Activated CD8-positive, alpha-beta memory T cell treated with anti-CD3 and anti-CD28 coated beads, Interleukin-2, amount 10 ng/mL, durations not matched to agents 7 days and 5 days (primary cell): ENCODE measurements at regions not wholly inside any gene's neighbourhood (a gene's known extent, or its start where the extent isn't known, plus 50 kb on each side); places are given as distances from the start of the nearest gene placed in this dataset.

ENCODE experiments used
- ATAC-seq: fragments of 150-1000 bp; cut with Tn5 transposase; one replicate; pipeline ENCODE4 v1.10.0; 2021; ENCODE audit warnings: moderate library complexity
- CTCF ChIA-PET: fragments of 350-600 bp; sonication (Branson Sonifier 250); formaldehyde crosslinking; loops from one replicate; lab custom pipeline; 2021; ENCODE audit warnings: antibody characterized with exemption; lab: Charles Lee
- DNase-seq: peaks from one replicate; pipeline ENCODE4 v3.0.0-alpha.2; 2020
- H3K27ac Mint-ChIP-seq: one replicate; pipeline ENCODE4 v1.8.0; 2021; ENCODE audit warnings: mild to moderate bottlenecking, mixed read lengths
- H3K27me3 Mint-ChIP-seq: one replicate; pipeline ENCODE4 v1.8.0; 2021; ENCODE audit warnings: mixed read lengths
- H3K36me3 Mint-ChIP-seq: one replicate; pipeline ENCODE4 v1.8.0; 2021; ENCODE audit warnings: mild to moderate bottlenecking, mixed read lengths
- H3K4me1 Mint-ChIP-seq: one replicate; pipeline ENCODE4 v1.8.0; 2021; ENCODE audit warnings: mixed read lengths
- H3K4me3 Mint-ChIP-seq: one replicate; pipeline ENCODE4 v1.8.0; 2021; ENCODE audit warnings: mild to moderate bottlenecking, moderate library complexity, mixed read lengths
- H3K9me3 Mint-ChIP-seq: one replicate; pipeline ENCODE4 v1.8.0; 2022; ENCODE audit warnings: low read depth, mixed read lengths

GRCh38 chr5:54733101-54733500 is 215.5 kb downstream of the SNX18 start:
- Mint-ChIP-seq H3K27ac (no peak overlapping the region), H3K4me3 (no peak overlapping the region), H3K9me3 (peaks cover 3% of the 10 kb centered on the region), H3K27me3 (peaks cover 2% of the 10 kb centered on the region), H3K4me1 (peaks cover 3% of the 10 kb centered on the region), H3K36me3 (peaks cover 2% of the 10 kb centered on the region)
- CTCF ChIA-PET, result interaction anchor here (0.7 to 2.4 kb wide), 3 partner anchors 9 to 22 kb away, joined by 3 to 8 read pairs (median 3); no protein-coding TSS in a partner anchor
- ATAC-seq (no peak), DNase-seq (no peak)

DNA sequence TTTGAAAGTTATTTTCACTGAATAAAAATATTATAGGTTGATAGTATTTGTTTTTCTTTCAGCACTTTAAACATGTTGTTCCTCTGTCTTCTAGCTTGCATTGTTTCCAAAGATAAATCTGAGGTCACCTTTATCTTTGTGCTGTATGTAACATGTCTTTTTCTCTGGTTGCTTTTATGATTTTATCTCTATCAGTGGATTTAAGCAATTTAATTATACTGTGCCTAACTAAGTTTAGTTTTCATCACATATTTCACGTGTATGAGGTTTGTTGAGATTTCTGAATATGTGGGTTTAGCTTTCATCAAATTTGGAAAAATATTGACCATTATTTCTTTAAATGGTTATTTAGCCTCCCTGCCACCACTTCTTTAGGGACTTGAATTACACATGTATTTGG is 214.5 kb downstream of the SNX18 start:
- Mint-ChIP-seq H3K4me3 (no peak overlapping the region), H3K4me1 (no peaks in the 10 kb centered on the region), H3K27ac (no peak overlapping the region), H3K27me3 (peaks cover 3% of the 10 kb centered on the region), H3K36me3 (peaks cover 2% of the 10 kb centered on the region), H3K9me3 (peaks cover 3% of the 10 kb centered on the region)
- ATAC-seq (no peak), DNase-seq (no peak)
- CTCF ChIA-PET, result interaction anchor here (1.2 to 2.2 kb wide), 4 partner anchors 11 to 214 kb away, joined by 3 to 6 read pairs (median 5); no protein-coding TSS in a partner anchor

GRCh38 chr5:54728588-54728915 is 211.0 kb downstream of the SNX18 start:
- ATAC-seq, result no peak
- H3K4me1 Mint-ChIP-seq, result no peaks in the 10 kb centered on the region
- no peak for DNase-seq
- no peak overlapping the region for H3K27ac Mint-ChIP-seq
- H3K27me3 Mint-ChIP-seq, result peaks cover 7% of the 10 kb centered on the region
- H3K36me3 Mint-ChIP-seq, result peaks cover 4% of the 10 kb centered on the region
- CTCF ChIA-PET, result no interaction called here
- no peak overlapping the region for H3K4me3 Mint-ChIP-seq
- H3K9me3 Mint-ChIP-seq, result peaks cover 3% of the 10 kb centered on the region

DNA sequence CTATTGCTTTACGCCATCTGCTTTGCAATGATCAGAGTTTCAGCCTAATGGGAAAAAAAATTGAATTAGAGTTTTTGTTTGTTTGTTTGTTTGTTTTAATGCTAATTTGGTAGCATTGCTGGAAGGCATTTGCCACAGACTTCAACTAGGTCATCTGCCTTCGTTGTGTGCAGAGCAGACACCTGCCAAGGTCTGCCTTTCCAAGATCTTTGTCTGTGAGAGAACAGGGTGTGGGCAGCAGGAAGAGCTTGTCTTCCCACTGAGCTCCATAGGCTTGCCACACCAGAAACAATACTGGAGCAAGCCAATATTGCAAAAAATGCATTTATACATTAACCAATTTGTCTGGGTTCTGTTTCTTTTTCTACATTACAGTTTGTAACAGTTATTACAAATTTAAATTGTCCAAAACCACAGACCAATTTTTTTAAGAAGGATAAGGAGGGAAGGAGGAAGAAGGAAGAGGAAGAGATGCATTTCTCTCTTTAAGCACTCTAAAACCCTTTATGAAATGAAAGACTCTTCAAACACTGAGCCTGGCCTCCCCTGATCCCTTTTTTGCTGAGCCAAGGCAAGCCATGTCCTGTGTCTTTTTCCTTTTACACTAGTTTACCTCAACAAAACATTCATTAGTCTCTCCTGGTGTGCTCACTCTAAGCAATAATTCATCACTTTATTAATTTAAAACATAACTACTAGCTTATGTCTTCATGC is 210.5 kb downstream of the SNX18 start:
- no peak overlapping the region for H3K27ac Mint-ChIP-seq
- no peaks in the 10 kb centered on the region for H3K9me3 Mint-ChIP-seq
- H3K36me3 Mint-ChIP-seq, result peaks cover 4% of the 10 kb centered on the region
- no peaks in the 10 kb centered on the region for H3K4me1 Mint-ChIP-seq
- DNase-seq (no peak), ATAC-seq (no peak)
- peaks cover 7% of the 10 kb centered on the region for H3K27me3 Mint-ChIP-seq
- H3K4me3 Mint-ChIP-seq, result no peak overlapping the region
- CTCF ChIA-PET, result no interaction called here

- H3K36me3 Mint-ChIP-seq, result peaks cover 7% of the 10 kb centered on the region
- CTCF ChIA-PET, result interaction anchor here (1.0 to 1.3 kb wide), 3 partner anchors 19 to 142 kb away, joined by 3 read pairs; no protein-coding TSS in a partner anchor
- no peak overlapping the region for H3K27ac Mint-ChIP-seq
- H3K27me3 Mint-ChIP-seq, result peaks cover 7% of the 10 kb centered on the region
- H3K9me3 Mint-ChIP-seq, result peaks cover 2% of the 10 kb centered on the region
- peaks cover under 1% of the 10 kb centered on the region for H3K4me1 Mint-ChIP-seq
- H3K4me3 Mint-ChIP-seq, result no peak overlapping the region
- ATAC-seq (no peak), DNase-seq (no peak)
Measured at GRCh38 chr5:54725391-54726280, 208.1 kb downstream of the SNX18 start.

DNA sequence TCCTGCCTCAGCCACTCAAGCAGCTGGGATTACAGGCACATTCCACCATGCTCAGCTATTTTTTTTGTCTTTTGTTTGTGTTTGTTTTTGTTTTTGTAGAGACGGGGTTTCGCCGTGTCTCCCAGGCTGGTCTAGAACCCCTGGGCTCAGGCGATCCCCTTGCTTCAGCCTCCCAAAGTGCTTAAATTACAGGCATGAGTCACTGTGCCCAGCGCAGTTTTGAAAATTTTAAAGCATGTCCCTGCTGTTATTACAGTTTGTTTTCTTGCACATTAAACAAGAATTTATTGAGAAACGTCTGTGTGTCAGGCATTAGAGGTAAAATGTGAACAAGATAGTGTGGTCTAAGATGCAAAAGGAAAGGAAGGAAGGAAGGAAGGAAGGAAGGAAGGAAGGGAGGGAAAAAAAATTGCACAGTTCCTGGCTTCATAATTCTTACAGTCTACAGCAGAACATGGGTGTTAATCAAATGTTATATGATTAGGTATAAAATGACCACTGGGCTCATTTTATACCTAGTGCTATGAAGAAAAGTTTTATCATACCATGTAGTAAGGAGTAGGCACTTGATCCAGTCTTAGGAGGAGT is 205.4 kb downstream of the SNX18 start:
- CTCF ChIA-PET, result no interaction called here

DNA sequence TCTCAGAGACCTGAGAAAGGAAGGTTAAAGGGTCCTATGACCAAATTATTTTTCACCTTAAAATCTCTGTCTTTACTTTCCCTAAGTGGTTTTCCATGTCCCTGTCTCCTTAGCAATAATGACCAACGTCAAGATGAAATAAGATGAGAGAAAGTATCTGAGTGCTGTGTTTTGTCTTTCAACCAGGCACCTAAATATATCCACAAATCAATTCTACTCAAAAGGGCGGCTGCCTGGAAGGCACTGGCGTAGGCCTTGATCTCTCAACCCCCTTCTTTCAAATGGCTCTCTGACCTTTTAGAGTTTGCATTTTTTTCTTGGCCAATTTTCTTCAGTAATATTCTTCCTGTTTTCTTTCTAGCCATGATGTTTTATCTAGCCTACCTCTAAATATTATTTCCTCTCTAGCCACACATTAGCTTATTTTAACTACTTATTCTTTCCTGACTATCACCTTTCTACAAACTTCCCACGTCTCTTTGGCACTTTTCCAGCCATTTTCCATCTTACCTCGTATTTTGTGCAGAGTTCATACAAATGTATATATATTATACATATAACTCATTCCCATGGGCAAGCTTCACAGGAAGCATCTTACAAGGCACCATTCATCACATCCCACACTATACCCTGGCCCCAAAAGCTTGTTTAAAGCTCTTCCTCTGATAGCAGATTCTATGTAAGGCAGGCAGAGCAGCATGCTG is 204.5 kb downstream of the SNX18 start:
- H3K4me1 Mint-ChIP-seq, result peaks cover 34% of the 10 kb centered on the region
- ATAC-seq, result no peak
- H3K9me3 Mint-ChIP-seq, result peaks cover 2% of the 10 kb centered on the region
- H3K36me3 Mint-ChIP-seq, result peaks cover 14% of the 10 kb centered on the region
- DNase-seq, result no peak
- no peak overlapping the region for H3K4me3 Mint-ChIP-seq
- no peak overlapping the region for H3K27ac Mint-ChIP-seq
- CTCF ChIA-PET, result no interaction called here
- peaks cover 4% of the 10 kb centered on the region for H3K27me3 Mint-ChIP-seq

More for the DNA sequence above, 205.4 kb downstream of the SNX18 start:
- Mint-ChIP-seq H3K9me3 (peaks cover 2% of the 10 kb centered on the region), H3K27me3 (peaks cover 5% of the 10 kb centered on the region), H3K36me3 (peaks cover 11% of the 10 kb centered on the region), H3K4me1 (peaks cover 25% of the 10 kb centered on the region), H3K4me3 (no peak overlapping the region), H3K27ac (no peak overlapping the region)
- DNase-seq (no peak), ATAC-seq (no peak)

DNA sequence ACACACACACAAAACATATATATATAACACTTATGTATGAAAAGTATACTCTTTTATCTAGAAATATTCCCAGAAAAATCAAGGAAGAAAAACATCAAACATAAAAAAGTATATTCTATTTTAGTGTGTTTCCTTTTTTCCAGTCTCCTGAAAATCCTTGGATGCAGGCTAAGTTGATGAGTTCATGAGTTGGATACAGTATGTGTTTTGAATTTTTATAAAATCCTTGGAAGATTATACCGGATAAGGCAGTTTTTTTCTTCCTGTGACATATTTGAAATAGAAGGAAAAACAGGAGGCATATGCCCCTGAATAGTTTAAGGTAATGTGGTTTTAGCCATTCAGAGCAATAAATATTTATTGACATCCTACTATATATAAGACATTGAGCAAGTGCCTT is 203.6 kb downstream of the SNX18 start:
- Mint-ChIP-seq H3K27me3 (no peaks in the 10 kb centered on the region), H3K27ac (no peak overlapping the region), H3K9me3 (peaks cover 4% of the 10 kb centered on the region), H3K4me1 (peaks cover 39% of the 10 kb centered on the region), H3K4me3 (no peak overlapping the region), H3K36me3 (peaks cover 22% of the 10 kb centered on the region)
- ATAC-seq (no peak), DNase-seq (no peak)
- CTCF ChIA-PET, result interaction anchor here (0.7 to 1.4 kb wide), 2 partner anchors 23 to 28 kb away, joined by 3 to 4 read pairs; no protein-coding TSS in a partner anchor

GRCh38 chr5:54720341-54720740 is 202.8 kb downstream of the SNX18 start:
- CTCF ChIA-PET, result interaction anchor here (0.7 to 3.3 kb wide), 5 partner anchors 11 to 203 kb away, joined by 3 to 18 read pairs (median 4); partner anchors contain the start of gene SNX18
- Mint-ChIP-seq H3K27ac (peak overlapping the region; percentile 54), H3K4me3 (no peak overlapping the region), H3K36me3 (peaks cover 28% of the 10 kb centered on the region), H3K27me3 (no peaks in the 10 kb centered on the region), H3K4me1 (peaks cover 39% of the 10 kb centered on the region), H3K9me3 (peaks cover 7% of the 10 kb centered on the region)
- DNase-seq (no peak), ATAC-seq (no peak)

- peaks cover 7% of the 10 kb centered on the region for H3K9me3 Mint-ChIP-seq
- ATAC-seq (peak; percentile 31), DNase-seq (no peak)
- H3K36me3 Mint-ChIP-seq, result peaks cover 31% of the 10 kb centered on the region
- peak overlapping the region; percentile 54 for H3K27ac Mint-ChIP-seq
- CTCF ChIA-PET, result interaction anchor here (1.1 to 3.3 kb wide), 6 partner anchors 12 to 202 kb away, joined by 3 to 18 read pairs (median 5); partner anchors contain the start of gene SNX18
- peaks cover 39% of the 10 kb centered on the region for H3K4me1 Mint-ChIP-seq
- H3K27me3 Mint-ChIP-seq, result no peaks in the 10 kb centered on the region
- H3K4me3 Mint-ChIP-seq, result no peak overlapping the region
Measured at GRCh38 chr5:54719384-54720283, 202.1 kb downstream of the SNX18 start.

DNA sequence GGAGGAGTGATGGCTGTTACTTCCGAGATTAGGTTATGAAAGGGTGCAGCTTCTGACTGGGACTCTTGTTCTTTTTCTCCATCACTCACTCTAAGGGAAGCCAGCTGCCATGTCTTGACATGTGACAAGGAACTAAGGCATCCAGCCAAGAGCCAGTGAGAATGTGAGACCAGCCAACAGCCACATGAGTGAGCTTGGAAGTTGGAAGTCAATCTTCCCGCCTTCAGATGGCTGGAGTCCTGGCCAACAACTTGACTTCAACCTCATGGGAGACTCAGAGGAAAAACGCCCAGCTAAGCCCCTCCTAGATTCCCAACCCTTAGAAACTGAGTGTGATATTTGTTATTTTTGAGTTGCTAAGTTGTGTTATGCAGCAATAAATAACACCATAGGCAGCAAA is 201.1 kb downstream of the SNX18 start:
- ATAC-seq (no peak), DNase-seq (no peak)
- CTCF ChIA-PET, result interaction anchor here (1.9 to 3.3 kb wide), 4 partner anchors 13 to 201 kb away, joined by 4 to 18 read pairs (median 6); partner anchors contain the start of gene SNX18
- peaks cover 9% of the 10 kb centered on the region for H3K9me3 Mint-ChIP-seq
- peaks cover 39% of the 10 kb centered on the region for H3K4me1 Mint-ChIP-seq
- H3K27me3 Mint-ChIP-seq, result no peaks in the 10 kb centered on the region
- H3K27ac Mint-ChIP-seq, result peak overlapping the region; percentile 87
- H3K36me3 Mint-ChIP-seq, result peaks cover 36% of the 10 kb centered on the region
- H3K4me3 Mint-ChIP-seq, result no peak overlapping the region

- H3K27me3 Mint-ChIP-seq, result no peaks in the 10 kb centered on the region
- CTCF ChIA-PET, result interaction anchor here (1.0 to 3.3 kb wide), 4 partner anchors 26 to 200 kb away, joined by 3 to 18 read pairs (median 4); partner anchors contain the start of gene SNX18
- H3K36me3 Mint-ChIP-seq, result peaks cover 39% of the 10 kb centered on the region
- peak overlapping the region; percentile 53 for H3K4me3 Mint-ChIP-seq
- peak; percentile 89 for ATAC-seq
- peak overlapping the region; percentile 87 for H3K27ac Mint-ChIP-seq
- peak; percentile 66 for DNase-seq
- H3K9me3 Mint-ChIP-seq, result peaks cover 13% of the 10 kb centered on the region
- peaks cover 39% of the 10 kb centered on the region for H3K4me1 Mint-ChIP-seq
Measured at GRCh38 chr5:54717870-54718269, 200.3 kb downstream of the SNX18 start.
